GM18868 (cell line): ENCODE measurements at regions not wholly inside any gene's neighbourhood (a gene's known extent, or its start where the extent isn't known, plus 50 kb on each side); places are given as distances from the start of the nearest gene placed in this dataset.
"Not testable (repeated sequence)": the region's sequence is repeated elsewhere in the genome, so short reads cannot be mapped to it uniquely, and the experiment has no call there.

ENCODE experiments used
- ATAC-seq: cut with Tn5 transposase; IDR thresholded peaks from one replicate; pipeline ENCODE4 v1.9.1; 2021; ENCODE audit warnings: mild to moderate bottlenecking, moderate library complexity; ENCODE audit not compliant: unreplicated experiment

DNA sequence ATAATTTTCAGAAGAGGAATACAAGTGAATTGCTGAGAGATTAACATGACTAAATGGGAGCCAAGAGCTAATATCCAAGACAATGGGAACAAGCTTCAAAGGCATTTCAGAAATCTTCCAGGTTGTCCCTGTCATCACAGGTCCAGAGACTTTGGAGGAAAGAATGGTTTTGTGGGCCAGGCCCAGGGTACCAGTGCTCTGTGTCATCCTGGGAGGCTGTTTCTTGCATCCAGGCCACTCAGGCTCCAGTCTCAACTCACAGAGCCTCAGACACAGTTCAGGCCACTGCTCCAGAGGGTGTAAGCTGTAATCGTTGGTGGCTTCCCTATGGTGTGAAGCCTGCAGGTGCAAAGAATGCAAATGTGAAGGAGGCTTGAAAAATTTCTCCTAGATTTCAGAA is 170.4 kb upstream of the NRG3 start:
- ATAC-seq = no peak

DNA sequence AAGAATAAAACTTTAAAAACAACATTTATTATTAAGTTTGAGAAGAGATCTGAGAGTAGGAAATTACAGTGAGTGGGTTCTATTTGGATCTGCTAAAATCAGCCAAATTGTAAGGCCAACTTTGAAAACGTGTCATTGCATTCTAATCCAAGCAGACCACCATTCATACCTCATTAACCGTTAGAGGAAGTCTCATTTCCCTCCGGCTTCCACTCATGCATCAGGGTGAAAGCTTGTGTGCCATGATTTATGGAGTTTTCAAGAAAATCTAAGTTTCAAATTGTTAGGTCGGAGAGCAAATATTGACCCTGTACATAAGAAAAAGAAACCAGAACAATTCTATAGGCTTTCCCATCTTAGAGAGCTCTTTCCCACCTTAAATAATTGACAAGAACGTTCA is 166.6 kb upstream of the NRG3 start:
- ATAC-seq = no peak

DNA sequence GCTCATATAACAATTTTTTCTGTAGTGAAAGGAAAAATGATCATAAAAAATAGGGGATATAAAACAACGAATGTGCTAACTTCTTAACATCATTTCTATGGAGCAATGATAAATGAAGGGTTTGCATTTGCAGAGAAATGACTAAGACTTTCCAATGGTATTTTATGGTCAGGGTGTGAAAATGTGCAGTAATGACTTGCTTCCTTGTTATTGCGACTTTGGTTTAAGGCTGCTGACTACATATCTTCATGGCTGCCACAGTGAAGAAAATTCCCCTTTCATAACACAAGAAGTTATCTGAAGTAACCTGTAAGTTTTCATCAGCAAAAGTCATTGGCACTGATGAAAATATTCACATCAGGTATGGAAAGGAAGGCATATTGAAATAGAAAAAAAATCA is 166.1 kb upstream of the NRG3 start:
- no peak for ATAC-seq

DNA sequence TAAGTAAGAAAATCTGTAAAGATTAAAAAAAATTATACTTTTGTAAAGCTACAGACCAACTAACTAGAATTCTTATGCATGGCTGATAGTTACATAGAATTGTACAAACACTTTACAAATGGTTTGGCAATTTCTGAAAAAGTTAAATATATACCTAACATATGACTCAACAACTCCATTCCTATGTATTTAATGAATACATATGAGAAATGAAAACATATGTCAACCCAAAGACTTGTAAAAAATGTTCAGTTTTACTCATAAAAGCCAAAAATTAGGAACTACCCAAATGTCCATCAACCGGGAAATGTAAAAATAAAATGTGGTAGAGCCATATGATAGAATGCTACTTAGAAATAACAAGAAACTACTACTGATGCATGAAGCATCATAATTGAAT is 152.6 kb upstream of the NRG3 start:
- no peak for ATAC-seq

DNA sequence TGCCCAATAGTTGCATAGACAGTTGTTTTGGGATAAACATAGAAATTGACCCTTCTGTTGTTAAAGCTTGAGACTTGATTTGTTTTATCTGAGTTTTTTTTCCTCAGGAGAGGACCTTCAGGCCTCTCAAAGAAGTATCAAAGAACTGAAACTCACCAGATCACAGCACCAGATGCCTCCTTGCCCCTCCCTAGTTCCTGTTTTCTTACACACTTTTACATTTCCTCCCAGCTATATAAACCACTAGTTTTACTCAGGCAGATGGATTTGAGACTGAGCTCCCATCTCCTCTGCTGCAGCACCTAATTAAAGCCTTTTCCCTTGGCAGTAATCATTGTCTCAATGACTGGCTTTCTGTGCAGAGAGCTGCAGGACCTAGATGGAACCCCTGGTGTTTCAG is 150.6 kb upstream of the NRG3 start:
- no peak for ATAC-seq

DNA sequence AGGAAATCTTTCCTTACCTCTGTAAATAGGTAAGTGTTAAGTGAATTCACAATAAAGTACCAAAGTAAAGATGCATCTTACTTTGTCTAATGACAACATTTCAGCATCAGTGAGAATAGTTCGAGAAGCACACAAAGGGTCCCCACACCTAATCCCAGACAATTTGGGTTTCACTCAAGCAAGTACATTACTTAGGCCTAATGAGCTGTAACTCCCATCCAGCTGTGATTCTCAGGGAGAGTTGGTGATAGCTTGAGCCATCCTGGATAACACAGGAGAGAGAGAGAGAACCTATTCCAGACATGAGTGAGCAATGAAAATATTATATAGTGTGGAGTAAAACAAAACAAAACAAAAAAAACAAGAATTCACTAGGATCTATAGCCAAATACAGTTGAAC is 149.1 kb upstream of the NRG3 start:
- ATAC-seq = no peak

DNA sequence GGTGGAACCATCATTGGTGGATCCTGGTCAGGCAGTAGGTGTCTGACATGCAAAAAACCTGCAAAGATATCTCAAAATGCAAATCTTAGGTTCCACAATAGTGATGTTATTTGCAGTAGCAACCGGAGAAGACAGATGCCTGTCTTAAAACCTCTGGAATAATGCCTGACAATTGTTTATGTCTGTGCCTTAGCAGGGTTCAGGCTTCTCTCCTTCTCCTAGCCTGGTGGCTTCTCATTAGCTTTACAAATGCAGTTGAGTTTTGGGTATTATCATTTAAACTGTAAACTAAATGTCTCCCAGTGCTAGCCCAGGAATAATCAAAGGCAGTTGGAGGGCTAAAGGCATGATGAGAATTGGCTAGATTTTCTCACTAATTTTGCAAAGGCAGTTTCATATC is 146.3 kb upstream of the NRG3 start:
- ATAC-seq = no peak

DNA sequence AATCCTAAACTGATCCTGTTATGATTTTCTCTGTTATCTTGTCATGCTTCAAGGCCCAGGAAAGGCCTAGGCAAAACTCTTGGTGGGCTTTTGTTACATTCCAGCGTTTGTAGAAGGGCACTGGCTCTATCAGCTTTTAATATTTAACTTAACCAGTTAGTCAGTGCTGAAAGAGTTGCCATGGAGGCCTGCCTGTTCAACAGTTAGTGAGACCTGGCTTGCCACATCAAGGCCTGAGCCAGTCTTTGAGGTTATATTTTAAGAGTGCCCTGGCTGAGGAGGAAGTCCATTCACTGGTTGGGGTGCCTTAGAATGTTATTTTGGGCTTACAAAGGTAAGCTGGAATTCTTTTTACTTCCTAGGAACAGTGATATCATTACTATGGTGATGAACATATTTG is 144.1 kb upstream of the NRG3 start:
- ATAC-seq = no peak

DNA sequence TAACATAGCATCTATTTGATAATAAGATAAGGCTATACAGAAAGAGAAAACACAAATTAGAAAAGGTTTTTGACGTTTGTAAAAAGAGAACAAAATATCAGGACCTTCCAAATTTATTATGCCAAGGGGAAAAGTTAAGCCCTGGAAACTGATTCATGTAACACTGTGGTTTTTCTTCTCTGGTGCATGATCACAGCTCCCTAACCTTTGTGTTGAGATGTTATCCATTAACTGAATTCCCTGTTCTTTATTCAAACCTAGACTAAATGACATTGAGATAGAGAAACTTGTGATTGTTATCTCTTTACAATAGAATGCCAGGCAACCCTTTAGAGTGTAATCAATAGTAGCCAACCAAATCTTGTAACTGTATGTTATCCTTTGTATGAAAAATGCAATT is 141.5 kb upstream of the NRG3 start:
- ATAC-seq = no peak

DNA sequence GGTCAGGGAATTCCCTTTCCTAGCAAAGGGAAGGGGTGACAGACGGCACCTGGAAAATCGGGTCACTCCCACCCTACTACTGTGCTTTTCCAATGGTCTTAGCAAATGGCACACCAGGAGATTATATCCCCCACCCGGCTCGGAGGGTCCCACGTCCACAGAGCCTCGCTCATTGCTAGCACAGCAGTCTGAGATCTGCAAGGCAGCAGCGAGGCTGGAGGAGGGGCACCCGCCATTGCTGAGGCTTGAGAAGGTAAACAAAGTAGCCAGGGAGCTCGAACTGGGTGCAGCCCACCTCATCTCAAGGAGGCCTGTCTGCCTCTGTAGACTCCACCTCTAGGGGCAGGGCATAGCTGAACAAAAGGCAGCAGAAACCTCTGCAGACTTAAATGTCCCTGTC is 139.8 kb upstream of the NRG3 start:
- ATAC-seq = not testable (repeated sequence)

DNA sequence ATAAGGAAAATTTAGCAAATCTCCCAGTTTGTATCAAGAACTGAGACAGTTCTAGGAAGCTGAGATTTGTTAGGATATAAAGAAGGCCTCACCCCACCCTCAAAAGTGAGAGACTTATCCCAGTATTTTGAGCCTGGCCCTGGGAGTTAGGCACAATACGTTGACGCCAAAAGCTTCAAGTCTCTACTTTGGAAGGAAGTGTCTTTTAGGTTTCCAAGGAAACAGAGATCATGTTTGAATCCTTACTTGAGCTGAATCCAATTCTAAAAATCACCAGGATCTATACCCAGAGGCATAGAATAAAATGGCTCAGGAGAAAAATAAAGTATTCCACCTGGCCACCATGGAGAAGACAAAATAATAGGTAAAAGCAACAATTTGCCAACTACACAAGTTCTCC is 115.9 kb upstream of the NRG3 start:
- ATAC-seq = no peak

DNA sequence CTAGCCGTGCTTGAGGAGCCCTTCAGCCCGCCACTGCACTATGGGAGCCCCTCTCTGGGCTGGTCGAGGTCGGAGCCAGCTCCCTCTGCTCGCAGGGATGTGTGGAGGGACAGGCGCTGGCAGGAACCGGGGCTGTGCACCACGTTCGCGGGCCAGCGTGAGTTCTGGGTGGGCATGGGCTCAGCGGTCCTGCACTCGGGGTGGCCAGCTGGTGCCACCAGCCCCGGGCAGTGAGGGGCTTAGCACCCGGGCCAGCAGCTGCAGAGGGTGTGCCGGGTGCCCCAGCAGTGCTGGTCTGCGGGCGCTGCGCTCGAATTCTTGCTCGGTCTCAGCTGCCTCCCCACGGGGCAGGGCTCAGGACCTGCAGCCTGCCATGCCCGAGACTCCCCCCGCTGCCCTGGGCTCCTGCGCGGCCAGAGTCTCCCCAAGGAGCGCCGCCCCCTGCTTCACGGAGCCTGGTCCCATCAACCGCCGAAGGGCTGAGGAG is 90.8 kb upstream of the NRG3 start:
- no peak for ATAC-seq

DNA sequence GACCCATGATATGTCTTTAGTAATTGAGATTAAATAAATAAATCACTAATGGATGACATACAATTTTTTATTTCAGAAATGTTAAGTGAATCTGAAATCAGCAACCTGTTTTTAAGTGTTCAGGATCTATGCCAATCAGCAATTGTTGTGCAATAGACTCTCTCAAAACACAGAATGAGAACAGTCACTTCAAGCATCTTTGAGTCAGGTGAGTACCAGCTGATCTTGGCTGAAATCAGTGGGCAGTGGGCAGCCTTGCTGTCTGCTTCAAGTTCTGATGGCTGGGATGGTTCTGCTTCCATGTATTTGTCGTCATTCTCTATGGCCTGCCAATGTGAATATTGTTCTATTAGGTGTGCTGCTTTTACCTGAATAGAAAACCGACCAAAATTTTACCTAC is 82.3 kb upstream of the NRG3 start:
- no peak for ATAC-seq

DNA sequence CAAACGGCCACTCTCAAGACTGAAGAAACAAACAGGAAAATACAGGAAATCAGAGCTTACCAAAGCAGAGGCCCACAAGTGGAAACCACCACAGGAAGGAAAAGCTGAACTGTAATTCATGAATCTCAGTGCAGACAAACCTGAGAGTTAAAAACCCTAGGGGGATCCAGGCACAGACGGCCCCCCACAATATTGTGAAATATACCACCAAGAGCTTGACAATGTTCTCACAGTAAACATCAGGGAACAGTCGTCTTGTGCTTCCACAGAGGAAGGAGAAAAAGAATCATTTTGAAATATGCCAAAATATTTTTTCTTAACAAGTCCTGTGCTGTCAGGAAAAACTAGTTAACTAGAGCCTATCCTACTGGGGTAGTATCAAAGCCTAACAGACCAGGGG is 68.2 kb upstream of the NRG3 start:
- no peak for ATAC-seq

DNA sequence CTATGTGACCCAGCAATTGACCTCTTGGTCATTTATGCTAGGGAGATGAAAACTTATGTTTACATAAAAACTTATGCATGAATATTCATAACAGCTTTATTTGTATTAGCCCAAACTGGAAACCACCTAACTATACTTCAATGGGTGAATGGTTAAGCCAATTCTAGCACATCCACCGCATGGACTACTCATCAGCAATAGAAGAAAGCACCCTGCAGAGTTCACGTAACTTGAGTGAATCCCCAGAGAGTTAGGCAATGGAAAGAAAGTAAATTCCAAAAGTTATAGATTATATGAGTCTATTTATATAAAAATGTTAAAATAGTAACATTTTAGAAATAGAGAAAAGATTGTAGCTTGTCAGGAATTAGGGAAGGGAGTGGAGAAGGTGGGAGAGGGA is 60.2 kb upstream of the NRG3 start:
- ATAC-seq = peak; percentile 79

DNA sequence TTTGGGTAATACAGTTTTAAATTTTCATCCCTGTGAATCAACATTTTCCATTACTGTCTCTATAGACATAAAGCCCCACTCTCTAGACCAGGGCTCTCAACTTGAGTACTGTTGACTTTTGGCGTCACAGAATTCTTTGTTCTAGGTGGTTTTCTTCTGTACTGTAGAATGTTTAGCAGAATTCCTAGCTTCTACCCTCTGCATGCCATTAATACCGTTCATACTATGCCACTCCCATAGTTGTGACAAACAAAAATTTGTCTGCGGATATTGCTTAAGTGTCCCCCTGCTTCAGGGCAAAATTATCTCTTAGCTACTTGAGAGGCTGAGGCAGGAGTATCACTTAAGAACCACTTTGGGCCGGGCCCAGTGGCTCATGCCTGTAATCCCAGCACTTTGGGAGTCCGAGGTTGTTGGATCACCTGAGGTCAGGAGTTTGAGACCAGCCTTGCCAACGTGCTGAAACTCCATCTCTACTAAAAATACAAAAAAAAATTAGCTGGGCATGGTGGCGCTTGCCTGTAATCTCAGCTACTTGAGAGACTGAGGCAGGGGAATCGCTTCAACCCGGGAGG is 57.3 kb upstream of the NRG3 start:
- ATAC-seq = no peak

DNA sequence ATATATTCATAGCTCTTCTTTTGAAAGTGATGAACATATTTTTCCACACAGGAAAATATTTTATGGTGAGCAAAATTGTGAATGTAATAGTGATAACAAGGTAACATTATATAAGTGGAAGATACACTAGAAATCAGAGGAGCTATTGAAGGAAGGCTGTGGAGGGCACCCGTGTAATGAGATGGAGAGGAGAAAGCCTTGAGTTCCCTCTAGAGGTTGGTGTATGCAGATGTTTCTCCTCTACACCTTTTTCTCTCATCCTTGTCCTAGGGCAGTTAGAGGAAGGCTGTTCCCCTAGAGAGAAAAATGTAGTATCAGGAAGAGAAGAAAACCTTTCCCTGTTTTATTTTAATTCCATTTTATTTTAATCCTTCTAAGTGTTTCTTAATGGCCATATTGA is 54.6 kb upstream of the NRG3 start:
- ATAC-seq = peak; percentile 81
